Kidney tubule cell (primary cell): ENCODE measurements at regions not wholly inside any gene's neighbourhood (a gene's known extent, or its start where the extent isn't known, plus 50 kb on each side); places are given as distances from the start of the nearest gene placed in this dataset.
"Not testable (repeated sequence)": the region's sequence is repeated elsewhere in the genome, so short reads cannot be mapped to it uniquely, and the experiment has no call there.

Experiments used
- DNase-seq: peaks from one replicate; pipeline ENCODE4 v3.0.0-alpha.2; 2018; ENCODE audit warnings: low spot score

DNA sequence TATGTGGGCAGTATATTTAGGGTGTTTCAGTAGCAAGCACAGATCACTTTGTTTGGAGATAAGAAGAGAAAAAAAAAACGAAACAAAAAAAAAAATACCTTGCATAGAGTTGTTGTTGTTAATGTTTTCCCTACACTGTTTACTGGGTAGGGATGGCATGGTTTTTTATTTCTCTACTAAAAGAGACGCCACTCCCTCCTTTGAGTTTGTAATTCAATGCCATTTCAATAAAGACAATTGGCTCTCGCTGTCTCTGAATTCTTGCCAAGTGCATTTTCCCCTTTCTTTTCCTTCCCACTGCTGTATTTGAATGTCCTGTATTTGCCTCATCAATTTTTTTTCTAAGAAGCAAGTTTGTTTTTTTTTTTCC lies 213.9 kb upstream of the UBASH3B start:
- DNase-seq = no peak

DNA sequence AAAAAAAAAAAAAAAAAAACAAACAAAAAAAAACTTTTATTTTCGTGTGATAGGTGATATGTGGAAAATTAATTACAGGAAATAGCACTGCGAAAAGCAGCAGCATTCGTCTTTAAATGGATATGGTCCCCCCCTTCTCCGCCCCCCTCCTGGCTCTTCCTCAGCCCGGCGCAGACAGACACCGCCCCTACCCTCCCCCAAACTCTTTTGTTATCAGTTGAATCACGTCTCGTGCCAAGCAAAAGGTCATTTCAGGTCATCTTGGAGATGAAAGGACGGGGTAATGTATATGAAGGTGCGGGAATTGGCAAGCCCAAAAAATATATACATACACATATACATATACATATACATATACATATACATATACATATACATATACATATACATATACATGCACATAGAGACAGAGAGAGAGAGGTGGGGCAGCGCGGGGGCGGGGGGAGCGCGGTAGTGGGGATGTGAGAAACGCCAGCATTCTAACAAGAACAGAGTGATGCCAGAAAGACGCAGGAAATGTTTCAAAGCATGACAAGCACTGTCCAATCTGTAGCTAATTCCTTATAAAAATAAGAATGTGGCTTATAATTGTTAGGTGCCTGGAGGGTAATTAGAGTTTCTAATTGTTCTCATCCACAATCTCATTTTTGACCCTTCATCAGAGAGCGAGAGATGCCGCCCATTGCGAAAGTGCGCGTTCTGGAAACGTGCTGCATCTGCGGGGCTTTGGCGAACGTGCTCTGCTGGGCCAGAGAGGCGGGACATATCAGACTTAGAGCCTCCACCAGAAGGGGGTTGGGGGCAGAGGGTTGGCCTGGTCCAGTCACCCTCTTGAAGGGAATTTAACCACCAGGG lies 214.5 kb upstream of the UBASH3B start:
- no peak for DNase-seq

DNA sequence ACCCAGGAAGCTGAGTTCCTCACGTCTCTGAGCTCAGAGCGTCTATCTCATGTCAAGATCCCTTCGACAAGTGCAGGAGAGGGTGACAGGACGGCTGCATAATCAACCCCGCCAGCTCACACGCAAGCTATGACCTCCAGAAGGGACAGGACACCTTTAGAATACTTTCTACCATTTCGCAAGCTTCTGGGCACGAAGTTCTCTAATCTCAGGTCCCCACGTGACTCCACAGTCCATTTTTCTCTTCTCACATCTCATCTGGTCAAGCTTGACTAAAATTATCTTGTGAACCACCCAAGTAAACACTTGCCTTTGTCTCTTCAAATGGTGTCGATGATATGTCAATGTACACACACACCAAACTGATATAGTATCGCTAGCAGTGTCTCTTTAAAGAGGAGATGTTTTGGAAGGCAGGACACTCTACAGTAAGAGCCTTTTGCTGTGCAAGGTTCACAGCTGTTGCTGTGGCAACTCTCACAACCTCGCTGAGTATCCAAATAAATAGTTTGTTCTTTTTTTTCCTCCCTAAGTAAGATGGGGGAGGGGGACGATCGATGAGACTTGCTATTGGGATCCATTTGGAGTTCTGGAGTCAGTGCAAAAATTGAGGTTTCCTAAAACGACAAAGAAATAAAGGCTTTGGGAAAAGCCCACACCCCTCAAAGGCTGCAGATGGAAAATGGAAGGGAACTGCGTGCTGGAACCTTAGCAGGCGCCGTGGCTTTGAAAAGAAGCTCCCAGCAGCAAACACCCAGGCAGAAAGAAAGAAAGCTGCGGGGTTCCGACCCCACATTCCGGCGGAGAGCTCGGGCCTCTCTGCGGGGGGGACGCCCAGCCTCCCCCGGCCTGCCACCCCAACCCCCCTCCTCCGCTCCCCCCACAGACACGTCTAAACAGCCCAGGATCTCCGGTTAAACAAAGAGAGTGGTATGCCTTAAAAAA lies 215.4 kb upstream of the UBASH3B start:
- peak; percentile 13 for DNase-seq

DNA sequence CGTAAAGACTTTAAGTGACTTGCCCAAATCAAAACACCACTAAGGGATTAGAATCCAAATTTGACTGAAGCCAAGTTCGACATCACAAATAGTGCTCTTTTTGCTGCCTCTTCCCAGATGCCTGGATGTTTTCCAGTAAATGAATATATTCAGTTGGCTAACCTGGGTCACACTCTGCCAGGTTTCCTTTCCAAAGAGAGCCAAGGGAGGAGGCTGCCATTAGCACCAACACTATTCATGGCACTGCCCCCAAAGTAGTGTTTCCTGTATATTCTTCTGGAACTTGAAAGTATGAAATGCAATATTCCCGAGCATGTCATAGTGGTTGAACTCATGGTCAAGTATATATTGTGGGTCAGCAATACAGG lies 219.3 kb upstream of the UBASH3B start:
- no peak for DNase-seq

DNA sequence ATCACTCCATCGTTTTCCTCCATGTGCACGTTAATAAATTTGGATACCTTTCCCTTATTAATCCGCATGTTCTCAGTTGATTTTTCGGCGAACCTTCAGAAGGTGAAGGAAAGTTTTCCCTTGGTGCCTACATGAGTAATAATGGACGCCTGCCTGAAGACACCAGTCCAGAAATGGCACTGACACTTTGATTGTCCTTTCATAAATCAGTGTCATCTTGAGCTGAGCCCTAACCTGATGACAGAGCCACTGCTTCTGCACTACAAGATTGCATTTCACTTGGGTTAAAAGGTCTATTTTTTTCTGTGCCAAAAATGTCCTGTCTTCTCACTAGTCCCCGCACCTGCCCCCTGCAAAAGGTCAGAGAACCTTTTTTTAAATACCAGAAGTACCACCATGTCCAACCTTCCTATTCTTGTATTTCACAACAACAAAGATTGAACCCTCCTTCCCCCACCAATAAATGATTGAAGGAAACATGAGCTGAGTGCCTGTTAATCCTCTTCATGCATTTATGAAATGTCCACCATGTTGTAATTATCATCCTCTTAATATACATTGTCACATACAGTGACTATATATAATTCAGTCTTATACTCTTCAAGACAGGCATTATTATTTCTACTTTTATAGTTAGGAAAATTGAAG lies 219.9 kb upstream of the UBASH3B start:
- no peak for DNase-seq

DNA sequence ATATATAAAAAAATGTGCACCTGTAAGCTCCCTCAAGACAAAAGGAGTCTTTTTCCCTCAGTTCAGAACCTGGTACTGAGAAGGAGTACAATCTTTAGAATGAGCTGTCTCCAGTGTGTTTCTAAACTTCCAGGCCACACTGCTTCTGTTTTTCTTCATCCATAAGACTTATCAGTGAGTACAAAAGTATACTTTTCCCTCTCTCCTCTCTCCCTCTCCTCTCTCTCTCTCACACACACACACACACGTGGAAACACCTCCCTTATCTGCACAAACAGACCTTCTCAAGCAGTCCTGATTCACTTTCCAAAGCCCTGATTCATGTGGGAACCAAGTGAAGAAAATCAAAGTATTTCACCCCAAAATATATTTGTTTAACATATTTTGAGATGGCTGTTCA lies 220.7 kb upstream of the UBASH3B start:
- DNase-seq = no peak

DNA sequence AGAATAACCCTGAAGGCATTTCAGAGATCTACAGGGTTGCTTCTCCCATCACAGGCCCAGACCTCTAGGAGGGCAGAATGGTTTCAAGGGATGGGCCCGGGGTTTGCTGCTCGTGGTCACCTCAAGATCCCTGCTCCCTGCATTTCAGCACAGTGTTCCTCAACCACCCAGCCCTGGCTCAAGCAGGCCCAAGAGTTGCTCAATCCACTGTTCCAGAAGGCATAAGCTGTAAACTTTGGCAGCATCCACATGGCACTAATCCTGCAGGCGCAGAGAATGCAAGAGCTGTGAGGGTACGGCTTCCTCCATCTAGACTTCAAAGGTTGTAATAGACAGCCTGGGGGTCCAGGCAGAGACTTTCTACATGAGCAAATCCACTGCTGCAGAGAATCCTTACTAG lies 225.0 kb upstream of the UBASH3B start:
- DNase-seq = no peak

DNA sequence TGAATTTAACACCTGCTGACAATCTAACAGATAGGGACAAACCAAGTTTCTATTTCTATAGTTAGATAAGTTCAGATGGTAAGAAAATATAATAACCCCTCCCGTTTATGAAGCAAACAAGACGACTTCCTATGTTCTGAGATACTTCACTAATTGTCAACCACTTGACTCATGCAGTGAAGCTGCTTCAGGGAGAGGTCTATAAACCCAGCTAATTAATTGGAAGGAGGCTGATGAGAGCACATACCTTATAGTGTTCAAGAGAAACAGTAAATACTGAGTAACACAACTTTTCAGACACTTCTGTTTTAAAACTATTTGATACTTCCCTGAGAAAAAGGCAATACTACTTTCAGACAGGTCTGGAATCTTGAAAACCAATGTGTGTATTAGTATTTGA lies 229.4 kb upstream of the UBASH3B start:
- DNase-seq = no peak

DNA sequence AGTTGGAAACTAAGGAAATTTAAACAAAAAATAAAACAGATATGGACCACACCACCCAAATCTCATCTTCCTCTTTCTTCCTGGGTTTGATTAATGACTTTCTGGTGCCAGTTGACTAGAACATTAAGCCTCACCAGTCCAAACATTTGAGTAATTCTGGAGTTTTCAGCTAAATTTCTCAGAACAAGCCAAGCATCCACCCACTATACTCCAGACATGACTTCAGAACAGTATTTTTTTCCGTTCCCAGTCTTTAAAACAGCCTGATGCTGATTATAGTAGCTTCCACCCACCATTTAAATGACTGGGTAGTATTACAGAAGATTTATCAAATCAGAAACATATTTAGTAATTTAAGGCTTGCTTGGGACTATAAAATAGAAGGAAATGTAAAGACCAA lies 230.9 kb upstream of the UBASH3B start:
- DNase-seq = no peak

DNA sequence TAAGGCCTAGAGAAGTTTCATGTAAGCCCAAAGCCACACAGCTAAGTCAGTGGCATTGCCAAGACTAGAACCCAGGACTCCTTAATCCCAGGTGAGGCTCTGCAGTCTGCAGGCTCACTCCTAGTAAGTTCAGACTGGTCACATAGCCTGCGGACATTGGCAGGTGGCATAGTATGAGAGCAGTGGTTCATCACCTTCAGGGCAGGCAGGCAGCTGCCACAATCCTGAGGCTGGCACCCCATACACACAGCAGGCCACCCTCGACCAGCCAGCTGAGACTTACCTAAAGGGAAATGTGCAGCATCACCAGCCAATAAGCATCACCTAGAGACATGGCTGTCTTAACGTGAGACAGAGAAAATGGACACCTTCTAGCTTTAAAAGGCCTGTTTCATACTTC lies 231.6 kb upstream of the UBASH3B start:
- no peak for DNase-seq

DNA sequence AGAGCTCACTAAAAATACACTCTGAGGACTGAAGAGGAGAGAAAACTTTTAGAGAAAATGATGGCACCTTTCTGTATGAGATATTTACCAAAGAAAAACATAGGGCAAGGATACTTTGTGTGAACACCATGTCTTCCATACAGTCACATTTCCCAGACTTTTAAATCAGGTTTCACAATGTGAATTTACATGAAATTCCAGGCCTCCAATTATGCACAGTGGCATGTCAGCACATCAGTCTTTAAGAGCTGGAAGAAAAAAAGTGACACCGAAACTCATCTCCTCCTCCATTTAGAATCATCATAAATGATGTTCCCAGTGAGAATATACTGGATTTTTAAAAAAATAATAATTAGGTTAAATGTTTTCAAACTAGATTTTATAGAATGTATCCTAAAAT lies 232.2 kb upstream of the UBASH3B start:
- DNase-seq = no peak

DNA sequence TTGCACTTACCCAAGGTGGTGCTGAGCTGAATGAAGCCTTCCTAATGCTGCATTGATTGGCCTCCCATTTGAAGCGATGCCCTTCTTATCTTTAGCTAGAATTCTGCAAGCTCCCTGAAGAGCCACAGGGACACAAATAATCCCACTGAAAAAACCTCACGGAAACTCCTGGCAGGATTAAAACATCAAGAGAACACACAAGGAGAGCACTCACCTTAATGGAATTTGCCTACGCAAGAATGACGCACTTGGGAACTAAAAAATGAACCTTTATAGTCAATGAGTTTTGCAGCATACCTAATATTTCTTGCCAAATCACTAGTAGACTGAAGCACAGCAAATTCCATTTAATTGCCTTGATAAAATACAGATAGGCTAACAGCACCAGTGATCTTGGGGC lies 232.8 kb upstream of the UBASH3B start:
- DNase-seq = no peak

DNA sequence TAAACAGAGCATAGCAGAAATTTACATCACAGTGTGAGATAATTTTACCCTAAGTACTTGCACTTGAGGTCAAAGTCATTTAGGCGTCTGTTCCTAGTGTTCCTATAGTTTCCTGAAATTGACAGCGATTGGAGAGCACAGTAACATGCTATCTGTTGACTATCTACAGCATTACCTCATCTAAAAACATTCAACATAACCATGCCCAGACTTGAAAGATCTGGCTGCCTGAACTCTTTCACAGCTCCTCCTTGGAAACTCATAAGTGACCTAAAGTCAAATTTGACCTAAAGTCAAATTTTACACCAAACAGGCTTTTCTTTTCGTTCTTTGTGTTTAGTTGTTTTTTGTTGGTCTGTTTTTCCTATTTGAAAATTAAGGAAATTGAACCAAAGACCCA lies 233.8 kb upstream of the UBASH3B start:
- no peak for DNase-seq

DNA sequence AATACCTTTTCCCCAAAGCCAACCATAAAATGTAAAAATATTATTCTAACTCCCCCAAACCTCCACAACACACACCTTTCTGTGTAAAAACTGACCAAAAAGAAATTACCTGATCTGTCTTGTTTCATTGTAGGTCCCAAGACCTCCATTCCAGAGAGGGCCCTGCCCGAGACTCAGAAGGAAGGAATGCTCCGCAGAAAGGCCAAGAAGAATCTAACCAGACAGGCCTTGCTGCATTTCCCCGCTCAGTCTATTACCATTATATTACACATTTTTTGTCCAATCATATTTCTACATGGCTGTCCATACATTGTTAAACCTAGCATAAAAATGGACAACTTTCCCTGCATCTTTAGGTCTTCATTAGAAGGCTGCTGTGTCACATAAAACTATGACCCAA lies 237.5 kb upstream of the UBASH3B start:
- DNase-seq = no peak

DNA sequence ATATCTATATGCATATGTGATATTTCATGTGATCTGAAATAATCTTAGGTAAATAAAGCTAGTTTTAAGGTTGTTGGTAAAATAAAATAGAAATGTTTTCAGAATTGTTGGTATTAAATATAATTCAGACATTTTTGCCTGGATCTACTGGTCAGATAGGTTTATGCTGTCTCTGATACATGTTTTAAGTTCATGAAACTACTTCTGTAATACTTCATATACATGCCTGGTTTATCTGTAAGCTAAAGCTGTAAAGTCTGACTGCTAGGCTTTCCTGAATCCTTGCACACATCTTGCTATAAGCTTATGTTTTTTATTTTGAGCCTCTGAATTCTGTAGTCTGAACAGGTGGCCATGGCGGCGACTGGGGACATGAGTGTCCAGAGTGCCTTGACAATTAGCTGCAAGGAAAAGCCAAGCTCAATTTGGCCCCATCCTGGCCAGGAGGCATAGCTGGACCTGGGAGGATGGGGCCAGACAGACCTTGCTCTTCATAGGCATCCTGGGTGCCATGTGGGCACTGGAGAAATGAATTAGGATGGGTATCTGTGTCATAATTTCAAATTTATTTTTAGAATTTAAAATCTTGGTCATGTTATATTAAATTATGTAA lies 241.0 kb upstream of the UBASH3B start:
- no peak for DNase-seq

DNA sequence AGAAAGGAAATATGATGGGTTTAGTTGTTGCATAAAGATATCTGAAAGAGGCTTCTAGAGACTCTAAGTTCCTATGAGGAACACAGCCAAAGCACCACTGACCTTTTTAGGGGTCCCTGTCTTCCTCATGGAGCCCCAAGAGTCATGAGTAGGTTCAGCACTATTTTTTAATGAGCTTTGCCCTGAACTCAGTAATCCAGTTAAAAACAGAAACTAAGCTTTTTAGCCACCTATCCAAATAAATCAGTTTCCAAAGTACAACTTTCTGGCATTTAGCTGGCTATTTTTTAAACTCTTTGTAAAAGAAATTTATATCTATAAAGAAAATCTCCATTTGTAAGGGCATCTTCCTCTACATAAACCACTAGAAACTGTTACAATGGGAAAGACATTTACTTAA lies 241.8 kb upstream of the UBASH3B start:
- no peak for DNase-seq

DNA sequence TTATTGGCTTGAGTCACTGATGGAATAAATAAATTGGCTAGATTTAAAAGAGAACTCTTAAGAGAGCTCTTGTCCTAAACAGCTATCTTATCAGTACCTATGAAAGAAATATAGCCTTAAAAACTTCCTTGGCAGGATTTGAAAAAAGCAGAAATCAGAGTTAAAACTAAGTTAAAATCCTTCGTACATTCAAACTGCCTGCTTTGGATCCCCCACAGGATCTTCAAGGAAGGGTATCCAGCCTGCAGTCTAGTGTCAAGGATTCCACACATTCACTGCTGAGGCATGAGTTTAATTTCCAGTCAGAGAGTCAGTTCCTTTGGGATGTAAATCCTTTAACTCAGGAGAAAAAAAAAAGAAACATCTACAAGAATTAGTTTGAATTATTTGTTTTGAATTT lies 242.9 kb upstream of the UBASH3B start:
- DNase-seq = no peak

DNA sequence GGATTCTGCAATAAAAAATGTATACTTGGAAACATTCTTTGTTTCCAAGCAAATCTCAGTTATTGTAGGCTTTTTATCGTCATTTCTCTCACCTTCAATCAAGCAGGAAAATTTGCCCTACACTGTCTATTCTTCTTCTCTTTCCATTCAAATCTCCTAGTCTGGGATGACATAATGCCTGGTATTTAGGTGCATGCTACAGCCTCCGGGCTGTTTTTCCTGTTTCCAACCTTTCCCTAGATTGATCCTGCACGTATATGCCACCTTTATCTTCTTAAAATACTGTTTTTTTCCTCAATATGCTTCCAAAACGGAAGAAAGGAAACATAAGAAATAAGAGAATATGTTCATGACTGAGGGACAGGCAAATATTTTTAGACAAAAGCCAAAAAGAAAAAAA lies 249.1 kb upstream of the UBASH3B start:
- DNase-seq = no peak

DNA sequence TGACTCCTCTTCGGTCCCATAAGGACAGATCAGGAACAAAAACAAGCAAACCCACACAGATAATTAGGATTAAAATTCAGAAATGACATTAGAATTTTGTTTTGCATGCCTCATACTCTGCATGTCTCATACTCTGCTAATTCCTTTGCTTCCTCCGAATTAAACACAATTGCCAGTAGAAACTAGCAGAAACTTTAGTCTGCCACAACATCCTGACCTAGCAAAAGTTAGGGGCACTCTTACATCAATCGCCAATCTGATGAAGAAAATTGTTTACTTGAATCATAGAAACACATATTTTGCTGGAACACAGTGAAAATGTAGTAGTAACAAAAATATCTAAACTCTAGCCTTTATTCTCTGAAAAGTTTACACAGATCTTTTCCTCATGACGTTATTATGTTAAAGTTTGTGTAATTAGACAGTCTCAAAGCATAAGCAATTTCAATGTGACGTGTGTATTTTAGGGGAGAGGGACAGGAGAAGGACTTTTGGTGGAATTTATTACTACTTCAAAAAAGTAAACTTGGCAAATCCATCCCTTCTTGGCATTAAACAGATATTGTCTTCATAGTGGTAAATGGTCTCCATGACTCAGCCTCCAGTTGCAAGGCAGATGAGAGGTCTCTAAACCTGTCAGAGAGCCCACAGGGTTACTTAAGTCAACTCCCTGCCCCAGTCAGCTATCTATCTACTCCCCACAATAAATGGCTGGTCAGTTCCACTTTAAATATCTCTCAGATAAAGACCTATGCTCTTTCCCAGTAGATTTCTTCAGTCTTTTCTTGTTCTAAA lies 249.8 kb upstream of the UBASH3B start:
- no peak for DNase-seq

DNA sequence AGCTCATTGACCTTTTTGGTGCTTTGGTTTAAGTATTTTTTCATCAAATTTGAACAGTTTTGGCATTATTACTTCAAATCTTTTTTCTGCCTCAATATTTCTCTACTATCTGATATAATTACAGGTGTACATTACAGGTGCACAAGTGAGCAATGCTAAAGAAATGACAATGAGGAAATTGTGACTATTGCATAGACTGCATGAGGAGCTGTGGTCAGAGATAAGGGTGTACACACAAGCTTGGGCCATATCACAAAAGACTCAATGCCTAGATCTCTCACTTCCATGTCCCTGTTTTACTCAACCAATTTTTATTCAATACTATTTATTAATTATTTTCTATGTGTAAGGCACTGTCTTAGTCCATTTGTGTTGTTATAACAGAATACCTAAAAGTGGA lies 251.0 kb upstream of the UBASH3B start:
- DNase-seq = no peak

DNA sequence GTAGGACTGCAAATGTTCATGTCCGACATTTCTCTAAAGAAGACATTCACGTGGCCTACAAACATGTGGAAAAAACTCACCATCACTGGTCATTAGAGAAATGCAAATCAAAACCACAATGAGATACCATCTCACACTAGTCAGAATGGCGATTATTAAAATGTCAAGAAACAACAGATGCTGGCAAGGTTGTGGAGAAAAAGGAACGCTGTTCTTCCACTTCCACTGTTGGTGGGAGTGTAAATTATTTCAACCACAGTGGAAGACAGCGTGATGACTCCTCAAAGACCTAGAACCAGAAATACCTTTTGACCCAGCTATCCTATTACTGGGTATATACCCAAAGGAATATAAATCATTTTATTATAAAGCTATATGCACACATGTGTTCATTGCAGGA lies 253.9 kb upstream of the UBASH3B start:
- not testable (repeated sequence) for DNase-seq

DNA sequence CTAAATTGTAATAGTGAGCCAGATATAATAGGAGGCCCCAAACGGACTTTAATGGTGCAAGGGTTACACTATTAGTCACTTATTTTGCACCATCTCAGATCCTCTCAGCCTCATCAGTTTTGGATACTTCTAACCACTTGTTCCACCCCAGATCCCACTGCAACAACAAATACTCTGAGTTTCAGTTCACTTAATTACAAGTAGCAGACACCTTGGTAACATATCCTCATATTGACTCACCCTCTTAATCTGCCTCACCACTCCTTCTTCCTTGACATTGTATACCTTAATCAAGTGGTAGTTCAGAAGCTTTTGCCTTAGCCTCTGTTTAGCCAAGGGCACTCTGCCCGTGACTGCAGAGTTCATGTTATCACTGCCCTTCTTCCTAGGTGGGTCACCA lies 256.1 kb upstream of the UBASH3B start:
- DNase-seq = peak; percentile 1
